SK-N-MC (cell line): ENCODE measurements at regions not wholly inside any gene's neighbourhood (a gene's known extent, or its start where the extent isn't known, plus 50 kb on each side); places are given as distances from the start of the nearest gene placed in this dataset.
"Not testable (repeated sequence)": the region's sequence is repeated elsewhere in the genome, so short reads cannot be mapped to it uniquely, and the experiment has no call there.

ENCODE experiments used
- DNase-seq: peaks from one replicate; pipeline ENCODE4 v3.0.0-alpha.2; 2011; ENCODE audit warnings: low read depth, low spot score
- H3K27ac ChIP-seq: fragments of 200-600 bp; sonication (generic); 2 replicates; pipeline ENCODE4 v1.5.1; 2016; ENCODE audit warnings: mixed run types
- H3K36me3 ChIP-seq: fragments of 200-600 bp; sonication (generic); 2 replicates; pipeline ENCODE4 v1.6.1; 2017; ENCODE audit warnings: antibody characterized with exemption, low read length, mixed read lengths; ENCODE audit not compliant: insufficient read depth
- H3K4me3 ChIP-seq: fragments of 200-600 bp; sonication (generic); 2 replicates; pipeline ENCODE4 v1.5.1; 2016
- H3K9ac ChIP-seq: fragments of 200-600 bp; sonication (generic); 2 replicates; pipeline ENCODE4 v1.8.0; 2017; ENCODE audit warnings: mixed run types, mixed read lengths; ENCODE audit not compliant: insufficient read length
- H3K9me3 ChIP-seq: fragments of 200-600 bp; sonication (generic); 2 replicates; pipeline ENCODE4 v1.6.1; 2017; ENCODE audit warnings: low read depth, mild to moderate bottlenecking, antibody characterized with exemption, low read length, moderate library complexity, mixed read lengths
- EZH2 ChIP-seq: fragments of 200-600 bp; sonication (generic); IDR thresholded peaks from one replicate; pipeline ENCODE4 v1.6.1; 2017; ENCODE audit warnings: antibody characterized with exemption
- FOXP2 ChIP-seq: optimal IDR thresholded peaks from 2 replicates; pipeline ENCODE3; 2011; ENCODE audit warnings: mild to moderate bottlenecking, moderate library complexity; ENCODE audit not compliant: insufficient read depth; ENCODE audit errors: extremely low read length, control extremely low read depth
- POLR2AphosphoS5 ChIP-seq: IDR thresholded peaks from 2 replicates; pipeline ENCODE4 v1.6.1; 2012; ENCODE audit warnings: mild to moderate bottlenecking, low read depth, low read length, borderline replicate concordance

- no peak overlapping the region for H3K4me3 ChIP-seq
- H3K9ac ChIP-seq: no peak overlapping the region
- no peak overlapping the region for H3K27ac ChIP-seq
- DNase-seq: no peak
- no peaks in the 10 kb centered on the region for H3K36me3 ChIP-seq
- no peak for TF ChIP-seq POLR2AphosphoS5
- TF ChIP-seq EZH2: no peak
- TF ChIP-seq FOXP2: no peak
- H3K9me3 ChIP-seq: no peaks in the 10 kb centered on the region
Measured at GRCh38 chr7:94706996-94707740, 51.2 kb upstream of the SGCE start.

DNA sequence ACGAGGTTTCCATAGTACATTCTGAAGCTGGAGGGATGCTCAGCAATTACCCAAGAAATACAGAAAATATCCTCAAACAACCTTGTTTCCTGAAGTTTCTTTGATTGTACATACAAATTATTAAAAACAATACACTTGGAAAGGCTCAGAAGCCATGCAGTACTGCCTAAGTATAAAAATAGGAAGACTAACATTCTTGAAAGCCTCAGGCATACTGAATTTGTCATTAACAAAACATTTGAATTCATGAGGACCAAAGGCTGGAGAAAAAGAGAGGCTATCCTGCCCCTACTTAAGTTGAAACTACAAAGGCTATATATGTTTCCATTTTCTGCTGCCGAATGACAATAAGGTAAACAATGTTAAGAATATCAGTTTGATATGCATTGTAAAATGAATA lies 54.3 kb upstream of the SGCE start:
- no peak overlapping the region for H3K4me3 ChIP-seq
- no peaks in the 10 kb centered on the region for H3K9me3 ChIP-seq
- no peak for DNase-seq
- H3K27ac ChIP-seq: no peak overlapping the region
- no peak overlapping the region for H3K9ac ChIP-seq
- TF ChIP-seq POLR2AphosphoS5: no peak
- TF ChIP-seq FOXP2: no peak
- no peak for TF ChIP-seq EZH2
- H3K36me3 ChIP-seq: no peaks in the 10 kb centered on the region

DNA sequence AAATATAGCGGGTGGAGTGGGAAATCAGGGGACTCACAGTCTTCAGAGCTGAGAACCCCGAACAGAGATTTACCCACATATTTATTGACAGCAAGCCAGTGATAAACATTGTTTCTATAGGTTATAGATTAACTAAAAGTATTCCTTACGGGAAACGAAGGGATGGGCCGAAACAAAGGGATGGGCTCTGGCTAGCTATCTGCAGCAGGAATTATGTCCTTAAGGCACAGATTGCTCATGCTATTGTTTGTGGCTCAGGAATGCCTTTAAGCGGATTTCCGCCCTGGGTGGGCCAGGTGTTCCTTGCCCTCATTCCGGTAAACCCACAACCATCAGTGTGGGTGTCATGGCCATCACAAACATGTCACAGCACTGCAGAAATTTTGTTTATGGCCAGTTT lies 66.4 kb upstream of the SGCE start:
- H3K4me3 ChIP-seq, H3K36me3 ChIP-seq, H3K27ac ChIP-seq, H3K9me3 ChIP-seq, H3K9ac ChIP-seq, DNase-seq: not testable (repeated sequence)

- H3K9ac ChIP-seq, H3K27ac ChIP-seq, H3K36me3 ChIP-seq, DNase-seq, H3K9me3 ChIP-seq, H3K4me3 ChIP-seq: not testable (repeated sequence)
Measured at GRCh38 chr7:94728893-94729292, 73.0 kb upstream of the SGCE start.

DNA sequence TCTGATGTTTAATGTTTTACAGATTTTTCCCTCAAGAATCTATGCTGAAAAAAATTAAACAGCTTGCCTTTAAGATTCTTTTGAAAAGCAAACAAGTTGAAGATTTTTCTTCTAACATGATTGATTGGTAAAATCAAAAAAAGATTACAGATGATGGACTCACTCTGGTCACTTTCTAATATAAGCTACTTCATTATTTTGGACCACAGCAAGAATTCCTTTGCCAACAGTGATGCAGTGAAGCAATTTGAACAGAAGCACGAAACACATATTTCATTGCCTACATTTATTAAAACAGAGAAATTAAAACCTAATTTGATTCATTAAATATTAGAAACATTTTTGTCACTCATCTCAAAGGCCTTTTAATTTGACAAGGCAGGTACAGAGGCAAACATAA lies 82.1 kb upstream of the SGCE start:
- no peak for DNase-seq
- TF ChIP-seq EZH2: no peak
- H3K9ac ChIP-seq: no peak overlapping the region
- no peaks in the 10 kb centered on the region for H3K36me3 ChIP-seq
- H3K4me3 ChIP-seq: no peak overlapping the region
- H3K9me3 ChIP-seq: no peaks in the 10 kb centered on the region
- H3K27ac ChIP-seq: no peak overlapping the region

DNA sequence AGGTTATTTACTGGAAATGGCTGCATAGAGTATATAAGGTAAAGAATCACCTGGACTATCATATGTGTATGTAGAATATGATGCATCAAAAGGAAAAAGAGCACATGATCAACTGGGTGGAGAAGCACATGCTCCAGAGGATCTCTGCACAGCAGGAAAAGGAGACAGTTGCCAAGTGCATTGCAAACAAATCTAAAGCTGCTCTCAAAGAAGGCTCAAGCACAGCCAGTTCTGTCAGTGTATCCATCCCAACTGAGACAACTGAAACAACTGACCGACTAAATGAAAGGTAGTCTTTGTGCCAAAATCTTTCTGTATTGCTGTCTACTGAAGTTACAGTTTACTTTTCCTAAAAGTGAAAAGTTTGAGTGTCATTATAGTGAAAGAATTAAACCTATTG lies 83.2 kb upstream of the SGCE start:
- no peak overlapping the region for H3K4me3 ChIP-seq
- H3K27ac ChIP-seq: no peak overlapping the region
- TF ChIP-seq EZH2 (no peak), POLR2AphosphoS5 (no peak), FOXP2 (no peak)
- H3K36me3 ChIP-seq: no peaks in the 10 kb centered on the region
- no peaks in the 10 kb centered on the region for H3K9me3 ChIP-seq
- no peak for DNase-seq
- H3K9ac ChIP-seq: no peak overlapping the region

DNA sequence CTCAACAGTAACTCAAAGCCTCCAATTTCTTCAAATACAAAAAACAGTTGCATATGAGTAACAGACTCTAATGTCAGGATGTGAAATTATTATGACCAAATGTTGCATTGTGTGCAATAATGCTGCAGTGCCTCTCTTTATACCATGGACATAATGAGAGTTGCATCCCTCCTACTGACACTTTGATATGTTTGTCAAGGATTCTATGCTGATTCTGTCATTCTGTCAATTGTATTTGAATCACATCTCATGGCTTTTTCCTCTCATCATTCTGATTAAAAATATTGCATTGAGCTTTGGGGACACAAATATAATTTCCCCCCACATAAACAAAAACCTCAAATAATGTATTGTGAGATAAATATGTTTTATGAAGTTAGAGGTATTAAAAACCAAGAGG lies 84.6 kb upstream of the SGCE start:
- H3K9me3 ChIP-seq: no peaks in the 10 kb centered on the region
- no peak overlapping the region for H3K27ac ChIP-seq
- H3K9ac ChIP-seq: no peak overlapping the region
- no peak overlapping the region for H3K4me3 ChIP-seq
- H3K36me3 ChIP-seq: no peaks in the 10 kb centered on the region
- no peak for DNase-seq
- TF ChIP-seq FOXP2 (no peak), EZH2 (no peak), POLR2AphosphoS5 (no peak)

GRCh38 chr7:94741179-94741578 lies 85.2 kb upstream of the SGCE start:
- Histone ChIP-seq H3K9me3 (no peaks in the 10 kb centered on the region), H3K9ac (no peak overlapping the region), H3K36me3 (no peaks in the 10 kb centered on the region), H3K27ac (no peak overlapping the region), H3K4me3 (no peak overlapping the region)
- TF ChIP-seq EZH2 (no peak), POLR2AphosphoS5 (no peak), FOXP2 (no peak)
- no peak for DNase-seq

- no peak overlapping the region for H3K4me3 ChIP-seq
- H3K9me3 ChIP-seq: no peaks in the 10 kb centered on the region
- no peak overlapping the region for H3K27ac ChIP-seq
- DNase-seq: no peak
- TF ChIP-seq POLR2AphosphoS5: no peak
- no peak for TF ChIP-seq EZH2
- TF ChIP-seq FOXP2: no peak
- H3K9ac ChIP-seq: no peak overlapping the region
- no peaks in the 10 kb centered on the region for H3K36me3 ChIP-seq
Measured at GRCh38 chr7:94748376-94748775, 92.4 kb upstream of the SGCE start.
